Activated CD8-positive, alpha-beta T cell treated with anti-CD3 and anti-CD28 coated beads for 36 hours (primary cell): ENCODE measurements at regions not wholly inside any gene's neighbourhood (a gene's known extent, or its start where the extent isn't known, plus 50 kb on each side); places are given as distances from the start of the nearest gene placed in this dataset.

ENCODE experiments used
- ATAC-seq: fragments of 200-7000 bp; cut with Tn5 transposase; one replicate; pipeline ENCODE4 v1.10.0; 2021; ENCODE audit warnings: mild to moderate bottlenecking, moderate library complexity
- CTCF ChIA-PET: fragments of 350-600 bp; sonication (Branson Sonifier 250); formaldehyde crosslinking; loops from one replicate; lab custom pipeline; 2021; ENCODE audit warnings: antibody characterized with exemption; lab: Charles Lee
- POLR2A ChIA-PET: fragments of 350-600 bp; sonication (Branson Sonifier 250); formaldehyde crosslinking; loops from one replicate; lab custom pipeline; 2021; ENCODE audit warnings: antibody characterized with exemption; lab: Charles Lee
- DNase-seq: peaks from one replicate; pipeline ENCODE4 v3.0.0-alpha.2; 2020
- H3K27ac Mint-ChIP-seq: one replicate; pipeline ENCODE4 v1.8.0; 2021; ENCODE audit warnings: mild to moderate bottlenecking, mixed read lengths
- H3K27me3 Mint-ChIP-seq: one replicate; pipeline ENCODE4 v1.8.0; 2021; ENCODE audit warnings: mixed read lengths
- H3K36me3 Mint-ChIP-seq: one replicate; pipeline ENCODE4 v1.8.0; 2021; ENCODE audit warnings: low read depth, mixed read lengths
- H3K4me1 Mint-ChIP-seq: one replicate; pipeline ENCODE4 v1.8.0; 2021; ENCODE audit warnings: low read depth, mixed read lengths
- H3K4me3 Mint-ChIP-seq: one replicate; pipeline ENCODE4 v1.8.0; 2021; ENCODE audit warnings: mild to moderate bottlenecking, moderate library complexity, mixed read lengths
- H3K9me3 Mint-ChIP-seq: one replicate; pipeline ENCODE4 v1.8.0; 2021; ENCODE audit warnings: mixed read lengths
- intact Hi-C: fragments of 100-400 bp; cut with micrococcal nuclease; formaldehyde crosslinking; loops from one replicate; pipeline ENCODE4 v1.10.0; 2022
- TF ChIP-seq, protein P1 (sequence below): fragments of 200-600 bp; IDR thresholded peaks from one replicate; pipeline ENCODE4 v1.8.0; 2022; ENCODE audit warnings: antibody characterized with exemption, mild to moderate bottlenecking

DNA sequence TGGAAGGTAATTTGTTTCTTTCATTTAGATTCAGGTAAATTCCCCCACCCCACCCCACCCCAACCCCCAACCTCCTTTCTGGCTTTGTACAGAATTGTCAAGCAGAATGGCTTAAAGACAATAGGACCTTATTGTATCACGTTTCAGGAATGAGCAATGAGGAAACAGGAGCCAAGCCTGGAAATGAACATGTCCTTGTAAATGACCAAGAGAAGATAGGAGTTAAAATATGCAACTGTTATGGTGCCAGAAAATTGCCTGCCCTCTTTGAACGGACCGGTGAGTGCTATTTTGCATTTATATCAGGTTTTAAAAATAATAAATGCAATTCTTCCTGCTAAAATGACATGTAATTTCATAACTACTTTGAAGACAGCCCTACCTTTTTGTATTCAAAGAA lies 141.6 kb upstream of the PELI2 start:
- Mint-ChIP-seq H3K36me3 (no peaks in the 10 kb centered on the region), H3K4me1 (peaks cover 2% of the 10 kb centered on the region), H3K27ac (no peak overlapping the region), H3K27me3 (no peaks in the 10 kb centered on the region), H3K4me3 (no peak overlapping the region), H3K9me3 (peaks cover 4% of the 10 kb centered on the region)
- DNase-seq (no peak), ATAC-seq (no peak)
- ChIA-PET POLR2A (no interaction called here), CTCF (no interaction called here)
- intact Hi-C loops = no loop called here
- TF ChIP-seq, protein P1, sequence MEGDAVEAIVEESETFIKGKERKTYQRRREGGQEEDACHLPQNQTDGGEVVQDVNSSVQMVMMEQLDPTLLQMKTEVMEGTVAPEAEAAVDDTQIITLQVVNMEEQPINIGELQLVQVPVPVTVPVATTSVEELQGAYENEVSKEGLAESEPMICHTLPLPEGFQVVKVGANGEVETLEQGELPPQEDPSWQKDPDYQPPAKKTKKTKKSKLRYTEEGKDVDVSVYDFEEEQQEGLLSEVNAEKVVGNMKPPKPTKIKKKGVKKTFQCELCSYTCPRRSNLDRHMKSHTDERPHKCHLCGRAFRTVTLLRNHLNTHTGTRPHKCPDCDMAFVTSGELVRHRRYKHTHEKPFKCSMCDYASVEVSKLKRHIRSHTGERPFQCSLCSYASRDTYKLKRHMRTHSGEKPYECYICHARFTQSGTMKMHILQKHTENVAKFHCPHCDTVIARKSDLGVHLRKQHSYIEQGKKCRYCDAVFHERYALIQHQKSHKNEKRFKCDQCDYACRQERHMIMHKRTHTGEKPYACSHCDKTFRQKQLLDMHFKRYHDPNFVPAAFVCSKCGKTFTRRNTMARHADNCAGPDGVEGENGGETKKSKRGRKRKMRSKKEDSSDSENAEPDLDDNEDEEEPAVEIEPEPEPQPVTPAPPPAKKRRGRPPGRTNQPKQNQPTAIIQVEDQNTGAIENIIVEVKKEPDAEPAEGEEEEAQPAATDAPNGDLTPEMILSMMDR = no peak

DNA sequence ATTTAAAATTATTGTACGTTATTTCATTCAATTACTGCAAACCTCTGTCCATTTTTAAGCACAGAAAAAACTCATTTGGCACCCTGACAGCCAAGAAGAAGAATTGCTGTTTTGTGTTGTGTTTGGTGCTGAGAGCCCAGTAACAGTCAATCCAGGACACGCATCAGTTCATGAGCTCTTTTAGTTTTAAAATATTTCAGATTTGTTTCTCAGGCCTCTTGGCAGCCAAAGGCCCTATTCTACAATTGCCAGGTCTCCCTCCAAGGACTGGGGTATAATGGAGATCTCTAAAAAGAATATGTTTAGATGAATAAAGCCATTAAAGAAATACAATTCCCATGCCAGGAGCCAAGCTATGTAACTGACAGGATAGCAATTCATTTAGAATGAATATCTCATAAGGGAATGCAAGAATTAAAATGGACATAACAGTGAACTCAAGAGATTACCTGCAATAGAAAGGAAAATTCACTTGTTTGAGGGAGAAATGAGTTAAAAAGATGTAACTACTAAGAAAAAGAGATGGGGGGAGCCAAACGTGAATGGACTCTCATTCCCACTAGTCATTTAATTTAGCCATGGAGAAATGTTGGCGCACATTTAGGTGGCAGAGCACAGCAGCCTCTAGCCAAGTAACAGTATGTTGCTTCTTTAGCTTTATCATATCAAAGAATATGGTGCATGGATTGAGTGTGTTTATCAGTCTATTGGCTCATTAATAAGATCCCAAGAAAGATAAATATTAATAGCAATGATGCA lies 140.6 kb upstream of the PELI2 start:
- H3K27ac Mint-ChIP-seq = no peak overlapping the region
- peaks cover 4% of the 10 kb centered on the region for H3K9me3 Mint-ChIP-seq
- H3K4me3 Mint-ChIP-seq = no peak overlapping the region
- ATAC-seq (no peak), DNase-seq (no peak)
- intact Hi-C loops = no loop called here
- no peaks in the 10 kb centered on the region for H3K36me3 Mint-ChIP-seq
- H3K4me1 Mint-ChIP-seq = peaks cover 2% of the 10 kb centered on the region
- ChIA-PET POLR2A (interaction anchor here (0.6 kb wide), 1 partner anchor 82 kb away, joined by 3 read pairs; no protein-coding TSS in a partner anchor), CTCF (no interaction called here)
- TF ChIP-seq, protein P1 = no peak
- no peaks in the 10 kb centered on the region for H3K27me3 Mint-ChIP-seq

DNA sequence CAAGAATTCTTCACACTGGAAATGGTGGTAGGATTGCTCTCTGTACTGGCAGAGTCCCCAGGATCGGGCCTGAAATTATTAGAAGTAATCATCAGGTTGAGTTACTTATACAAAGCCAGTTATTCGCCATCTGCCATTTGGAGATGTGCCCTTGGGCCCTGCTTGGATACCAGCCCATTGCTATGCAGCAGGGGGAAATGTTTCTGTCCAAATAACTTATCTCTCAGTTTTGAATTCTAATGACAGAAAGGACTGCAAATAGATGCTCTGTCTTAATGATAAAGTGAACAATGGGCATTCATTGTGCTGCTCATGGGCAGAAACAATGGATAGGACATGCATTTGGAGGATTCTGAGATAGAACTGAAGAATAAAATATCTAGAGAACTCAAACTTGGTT lies 139.1 kb upstream of the PELI2 start:
- no peak for DNase-seq
- Mint-ChIP-seq H3K27me3 (peaks cover 3% of the 10 kb centered on the region), H3K4me1 (peaks cover 2% of the 10 kb centered on the region), H3K27ac (no peak overlapping the region), H3K9me3 (peaks cover 4% of the 10 kb centered on the region), H3K4me3 (no peak overlapping the region), H3K36me3 (no peaks in the 10 kb centered on the region)
- TF ChIP-seq, protein P1 = no peak
- POLR2A ChIA-PET = no interaction called here
- CTCF ChIA-PET = no interaction called here
- intact Hi-C loops = no loop called here
- no peak for ATAC-seq

DNA sequence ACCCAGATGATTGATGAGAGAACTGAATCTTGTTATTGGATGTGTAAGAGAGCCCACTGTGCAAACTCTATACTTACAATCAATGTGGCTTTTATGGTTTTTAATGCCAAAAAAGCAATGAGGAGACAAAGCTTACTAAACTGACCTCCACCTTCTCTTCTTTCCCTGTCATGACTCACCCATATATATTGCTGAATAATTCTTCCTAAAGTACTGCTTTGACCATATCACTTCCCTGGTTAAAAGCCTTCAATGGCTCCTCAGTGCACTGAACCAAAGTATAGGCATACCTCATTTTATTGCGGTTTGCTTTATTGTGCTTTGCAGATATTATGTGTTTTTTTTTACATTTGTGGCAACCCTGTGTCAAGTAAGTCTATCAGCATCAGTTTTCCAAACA lies 138.4 kb upstream of the PELI2 start:
- Mint-ChIP-seq H3K36me3 (no peaks in the 10 kb centered on the region), H3K4me3 (no peak overlapping the region), H3K27me3 (peaks cover 10% of the 10 kb centered on the region), H3K4me1 (peaks cover 2% of the 10 kb centered on the region), H3K27ac (no peak overlapping the region), H3K9me3 (peaks cover 4% of the 10 kb centered on the region)
- TF ChIP-seq, protein P1 = no peak
- ATAC-seq (no peak), DNase-seq (no peak)
- ChIA-PET POLR2A (no interaction called here), CTCF (no interaction called here)
- intact Hi-C loops = no loop called here

DNA sequence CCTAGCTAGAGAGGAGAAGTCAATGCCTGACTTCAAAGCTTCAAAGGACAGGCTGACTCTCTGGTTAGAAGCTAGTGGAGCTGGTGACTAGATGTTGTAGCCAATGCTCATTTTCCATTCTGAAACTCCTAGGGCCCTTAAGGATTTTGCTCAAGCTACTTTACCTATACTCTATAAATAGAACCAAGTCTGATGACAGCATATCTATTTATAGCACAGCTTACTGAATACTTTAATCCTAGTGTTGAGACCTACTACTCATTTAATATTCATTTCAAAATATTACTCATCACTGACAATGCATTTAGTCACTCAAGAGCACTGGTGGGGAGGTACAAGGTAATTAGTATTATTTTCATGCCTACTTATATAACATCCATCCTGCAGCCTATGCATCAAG lies 137.2 kb upstream of the PELI2 start:
- Mint-ChIP-seq H3K27me3 (peaks cover 15% of the 10 kb centered on the region), H3K36me3 (no peaks in the 10 kb centered on the region), H3K4me1 (peaks cover 2% of the 10 kb centered on the region), H3K27ac (no peak overlapping the region), H3K4me3 (no peak overlapping the region), H3K9me3 (peaks cover 4% of the 10 kb centered on the region)
- intact Hi-C loops = no loop called here
- TF ChIP-seq, protein P1 = no peak
- ChIA-PET POLR2A (interaction anchor here (0.5 to 1.0 kb wide), 2 partner anchors 22 to 81 kb away, joined by 3 read pairs; no protein-coding TSS in a partner anchor), CTCF (no interaction called here)
- DNase-seq (no peak), ATAC-seq (peak; percentile 37)
